Caco-2 (cell line): ENCODE measurements at regions not wholly inside any gene's neighbourhood (a gene's known extent, or its start where the extent isn't known, plus 50 kb on each side); places are given as distances from the start of the nearest gene placed in this dataset.

Experiments used
- BruUV-seq: library from RNA; stranded (reverse); fragments of 400-500 nt; replicated peaks from 2 replicates; lab custom pipeline; 2021; lab: Mats Ljungman, UMichigan
- CTCF ChIA-PET: fragments of 300-600 bp; sonication (Branson Sonifier 250); formaldehyde crosslinking; loops from one replicate; lab custom pipeline; 2022; ENCODE audit warnings: antibody characterized with exemption; lab: Charles Lee
- POLR2A ChIA-PET: fragments of 300-600 bp; sonication (Branson Sonifier 250); formaldehyde crosslinking; loops from one replicate; lab custom pipeline; 2022; ENCODE audit warnings: antibody characterized with exemption; lab: Charles Lee
- DNase-seq, 2 experiments: peaks; one replicate each; pipeline versions ENCODE4 v3.0.0 to v3.0.0-alpha.2; 2020 to 2022
- H3K27me3 ChIP-seq: replicated peaks from 2 replicates; pipeline ENCODE4 v1.6.0; 2011; ENCODE audit warnings: low read length; ENCODE audit not compliant: control insufficient read depth, insufficient read depth
- H3K36me3 ChIP-seq: 2 replicates; pipeline ENCODE4 v1.5.1; 2011; ENCODE audit warnings: low read length; ENCODE audit not compliant: control insufficient read depth, insufficient read depth
- H3K4me1 ChIP-seq: fragments of 250-450 bp; sonication (Bioruptor Pico); 2 replicates; pipeline ENCODE4 v1.5.1; 2020; ENCODE audit warnings: mild to moderate bottlenecking
- H3K4me3 ChIP-seq: 2 replicates; pipeline ENCODE4 v1.5.1; 2011; ENCODE audit warnings: low read depth, mild to moderate bottlenecking, control low read depth, low read length
- H3K9me3 ChIP-seq: fragments of 250-450 bp; sonication (Bioruptor Pico); 2 replicates; pipeline ENCODE4 v1.5.1; 2020; ENCODE audit warnings: mild to moderate bottlenecking, moderate library complexity
- H3K27ac Mint-ChIP-seq: one replicate; pipeline ENCODE4 v1.8.0; 2022; ENCODE audit warnings: mixed read lengths; ENCODE audit not compliant: unreplicated experiment
- H3K27me3 Mint-ChIP-seq: one replicate; pipeline ENCODE4 v1.8.0; 2022; ENCODE audit warnings: mixed read lengths; ENCODE audit not compliant: insufficient read depth, unreplicated experiment
- H3K36me3 Mint-ChIP-seq: one replicate; pipeline ENCODE4 v1.8.0; 2022; ENCODE audit warnings: mild to moderate bottlenecking, mixed read lengths; ENCODE audit not compliant: insufficient read depth, unreplicated experiment
- H3K4me1 Mint-ChIP-seq: one replicate; pipeline ENCODE4 v1.8.0; 2022; ENCODE audit warnings: low read depth, mixed read lengths; ENCODE audit not compliant: unreplicated experiment
- H3K4me3 Mint-ChIP-seq: one replicate; pipeline ENCODE4 v1.8.0; 2022; ENCODE audit warnings: mild to moderate bottlenecking, moderate library complexity, mixed read lengths; ENCODE audit not compliant: unreplicated experiment
- H3K9me3 Mint-ChIP-seq: one replicate; pipeline ENCODE4 v1.8.0; 2022; ENCODE audit warnings: mixed read lengths; ENCODE audit not compliant: unreplicated experiment
- CTCF ChIP-seq, 2 experiments: fragments of 200-600 bp in 1 of 2; IDR thresholded peaks; 1 replicate in 1 of 2; 2 replicates in 1 of 2; pipeline versions ENCODE4 v1.5.1 to v1.8.0; 2011 to 2022; ENCODE audit warnings: antibody characterized with exemption in 1 of 2, control low read depth in 1 of 2, inconsistent platforms in 1 of 2, low read depth in 1 of 2, low read length in 1 of 2, mild to moderate bottlenecking in 1 of 2, moderate library complexity in 1 of 2; ENCODE audit not compliant: insufficient read depth in 1 of 2, severe bottlenecking in 1 of 2, unreplicated experiment in 1 of 2
- intact Hi-C: fragments of 100-400 bp; cut with micrococcal nuclease; formaldehyde crosslinking; loops from one replicate; pipeline ENCODE4 v1.10.0; 2022; ENCODE audit not compliant: unreplicated experiment

DNA sequence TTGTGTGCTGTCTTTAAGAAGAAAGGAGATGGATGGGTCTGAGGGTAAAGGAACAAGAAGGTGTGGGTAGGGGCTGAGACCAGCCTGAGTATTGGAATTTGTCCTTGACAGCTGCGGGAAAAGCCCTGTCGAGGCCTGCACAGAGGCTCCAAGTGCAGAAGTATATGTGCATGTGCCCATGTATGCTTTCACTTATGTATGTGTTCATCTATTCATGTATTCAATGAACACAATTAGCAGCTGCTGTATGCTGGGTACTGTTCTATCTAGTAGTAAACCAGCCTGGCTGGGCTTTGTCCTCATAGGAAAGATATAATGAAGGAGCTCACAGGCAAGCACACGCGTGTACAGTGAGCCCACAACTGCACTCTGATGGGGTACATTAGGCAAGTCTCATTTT is 181.4 kb downstream of the CALCRL start:
- Histone ChIP-seq H3K36me3 (no peaks in the 10 kb centered on the region), H3K4me3 (no peak overlapping the region), H3K27me3 (no peaks in the 10 kb centered on the region), H3K4me1 (no peaks in the 10 kb centered on the region), H3K9me3 (no peaks in the 10 kb centered on the region)
- TF ChIP-seq CTCF (IDR thresholded peaks at IDR 0.05; ENCODE audit: insufficient read depth in 1 of 2, low read depth in 1 of 2, low read length in 1 of 2, severe bottlenecking in 1 of 2, unreplicated experiment in 1 of 2): no peak
- Mint-ChIP-seq H3K36me3 (no peaks in the 10 kb centered on the region), H3K4me3 (no peak overlapping the region), H3K27ac (no peak overlapping the region), H3K9me3 (no peaks in the 10 kb centered on the region), H3K4me1 (no peaks in the 10 kb centered on the region), H3K27me3 (peaks cover 4% of the 10 kb centered on the region)
- ChIA-PET POLR2A (no interaction called here), CTCF (no interaction called here)
- intact Hi-C loops: no loop called here
- BruUV-seq: no TSS peak
- DNase-seq: no peak

DNA sequence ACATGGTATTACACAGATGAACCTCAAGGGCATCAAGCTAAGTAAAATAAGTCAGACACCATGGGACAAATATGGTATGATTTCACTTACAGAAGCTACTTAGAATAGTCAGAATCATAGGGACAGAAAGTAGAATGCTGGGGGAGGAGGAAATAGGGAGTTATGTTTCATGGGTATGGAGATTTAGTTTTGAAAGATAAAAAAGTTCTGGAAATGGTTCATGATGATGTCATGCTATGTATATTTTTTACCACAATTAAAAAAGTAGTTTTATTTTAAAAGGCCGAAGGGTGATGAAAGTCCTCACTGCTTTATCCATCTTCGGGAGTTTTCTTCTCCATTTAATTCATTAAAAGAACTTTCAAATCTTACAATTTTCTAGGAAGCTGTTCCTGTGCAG is 181.9 kb downstream of the CALCRL start:
- Histone ChIP-seq H3K4me3 (no peak overlapping the region), H3K9me3 (no peaks in the 10 kb centered on the region), H3K27me3 (no peaks in the 10 kb centered on the region), H3K36me3 (no peaks in the 10 kb centered on the region), H3K4me1 (no peaks in the 10 kb centered on the region)
- Mint-ChIP-seq H3K9me3 (no peaks in the 10 kb centered on the region), H3K27me3 (peaks cover 4% of the 10 kb centered on the region), H3K27ac (no peak overlapping the region), H3K36me3 (no peaks in the 10 kb centered on the region), H3K4me3 (no peak overlapping the region), H3K4me1 (no peaks in the 10 kb centered on the region)
- no peak for TF ChIP-seq CTCF (IDR thresholded peaks at IDR 0.05; ENCODE audit: insufficient read depth in 1 of 2, low read depth in 1 of 2, low read length in 1 of 2, severe bottlenecking in 1 of 2, unreplicated experiment in 1 of 2)
- CTCF ChIA-PET: no interaction called here
- BruUV-seq: no TSS peak
- POLR2A ChIA-PET: no interaction called here
- intact Hi-C loops: no loop called here
- no peak for DNase-seq

DNA sequence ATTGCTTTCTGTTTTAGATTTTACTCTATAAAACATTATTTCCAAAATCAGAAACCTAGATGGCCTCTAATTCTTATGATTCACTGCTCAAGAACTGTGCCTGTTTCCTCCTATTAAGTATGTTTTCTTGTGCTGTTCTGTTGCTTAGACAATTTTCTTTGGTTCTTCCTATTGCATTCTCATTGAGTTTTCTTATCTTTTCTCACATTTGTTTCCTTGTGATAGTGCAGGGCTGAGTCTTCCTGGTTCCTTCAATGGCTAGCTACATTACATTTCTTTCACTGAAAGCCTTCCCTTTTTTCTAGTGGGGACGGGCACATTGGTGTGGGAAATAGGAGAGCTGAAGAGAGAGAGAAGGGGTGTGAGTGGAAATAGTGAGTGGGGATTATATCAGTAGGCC is 183.4 kb downstream of the CALCRL start:
- Mint-ChIP-seq H3K27ac (no peak overlapping the region), H3K4me3 (no peak overlapping the region), H3K9me3 (no peaks in the 10 kb centered on the region), H3K27me3 (peaks cover 4% of the 10 kb centered on the region), H3K4me1 (no peaks in the 10 kb centered on the region), H3K36me3 (no peaks in the 10 kb centered on the region)
- H3K4me1 ChIP-seq: no peaks in the 10 kb centered on the region
- CTCF ChIA-PET: no interaction called here
- H3K4me3 ChIP-seq: no peak overlapping the region
- intact Hi-C loops: no loop called here
- no TSS peak for BruUV-seq
- DNase-seq: no peak
- no peaks in the 10 kb centered on the region for H3K27me3 ChIP-seq
- TF ChIP-seq CTCF (IDR thresholded peaks at IDR 0.05; ENCODE audit: insufficient read depth in 1 of 2, low read depth in 1 of 2, low read length in 1 of 2, severe bottlenecking in 1 of 2, unreplicated experiment in 1 of 2): no peak
- no peaks in the 10 kb centered on the region for H3K36me3 ChIP-seq
- no peaks in the 10 kb centered on the region for H3K9me3 ChIP-seq
- POLR2A ChIA-PET: no interaction called here
